ENCODE measurements at regions not wholly inside any gene's neighbourhood (a gene's known extent, or its start where the extent isn't known, plus 50 kb on each side); places are given as distances from the start of the nearest gene placed in this dataset.

DNA sequence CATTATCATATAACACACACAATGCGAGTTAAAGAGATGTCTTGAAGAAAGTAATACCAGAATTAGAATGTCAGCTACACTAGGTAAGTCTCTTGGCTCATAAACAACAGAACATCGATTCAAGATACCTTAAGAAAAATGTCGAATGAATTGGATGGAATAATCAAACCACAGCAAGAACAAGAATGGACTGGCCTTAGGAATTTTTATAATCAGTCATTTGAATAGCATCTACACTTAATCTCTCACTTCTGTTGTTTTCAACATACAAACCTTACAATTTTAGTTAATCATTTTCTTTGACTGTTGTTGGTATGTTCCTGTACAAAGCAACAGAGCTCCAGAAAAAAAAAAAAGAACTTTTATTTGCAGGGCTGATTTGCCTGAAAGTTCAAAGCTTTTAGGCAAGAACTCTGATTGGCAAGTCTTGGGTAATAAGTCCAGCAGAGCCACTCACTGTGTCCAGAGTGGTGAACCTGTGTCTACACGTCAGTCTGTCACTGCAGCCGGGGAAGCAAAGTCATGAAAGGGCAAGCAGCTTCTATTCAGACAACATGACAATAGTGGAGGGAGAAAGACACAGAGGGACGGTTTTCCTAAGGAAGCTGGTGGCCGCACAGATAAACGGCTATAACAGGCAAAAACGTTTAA is 1026.1 kb upstream of the MIR17HG start:
- Histone ChIP-seq H3F3A (ENCODE audit: insufficient read depth) (no peaks in the 10 kb centered on the region), H3K9me3 (ENCODE audit: insufficient read depth, low read length) (no peaks in the 10 kb centered on the region), H3K4me3 (ENCODE audit: insufficient read depth, low read length, poor library complexity, severe bottlenecking) (no peak overlapping the region), H3K9me2 (replicated peaks; ENCODE audit: insufficient read depth, low read length) (no peaks in the 10 kb centered on the region), H2AFZ (ENCODE audit: low read depth, low read length, severe bottlenecking) (no peak overlapping the region), H3K79me2 (ENCODE audit: insufficient read depth, low read length) (no peaks in the 10 kb centered on the region), H3K27me3 (ENCODE audit: low read length) (no peaks in the 10 kb centered on the region), H3K36me3 (ENCODE audit: low read length) (no peaks in the 10 kb centered on the region), H3K27ac (ENCODE audit: low read depth, low read length) (no peak overlapping the region), H3K4me2 (ENCODE audit: low read depth, low read length, poor library complexity, severe bottlenecking) (no peak overlapping the region), H4K20me1 (ENCODE audit: low read depth, low read length) (no peaks in the 10 kb centered on the region), H3K9ac (ENCODE audit: low read length) (no peak overlapping the region)
- TF ChIP-seq EZH2phosphoT487 (conservative IDR thresholded peaks at IDR 0.05; ENCODE audit: low read length): no peak
- TF ChIP-seq, protein P1, sequence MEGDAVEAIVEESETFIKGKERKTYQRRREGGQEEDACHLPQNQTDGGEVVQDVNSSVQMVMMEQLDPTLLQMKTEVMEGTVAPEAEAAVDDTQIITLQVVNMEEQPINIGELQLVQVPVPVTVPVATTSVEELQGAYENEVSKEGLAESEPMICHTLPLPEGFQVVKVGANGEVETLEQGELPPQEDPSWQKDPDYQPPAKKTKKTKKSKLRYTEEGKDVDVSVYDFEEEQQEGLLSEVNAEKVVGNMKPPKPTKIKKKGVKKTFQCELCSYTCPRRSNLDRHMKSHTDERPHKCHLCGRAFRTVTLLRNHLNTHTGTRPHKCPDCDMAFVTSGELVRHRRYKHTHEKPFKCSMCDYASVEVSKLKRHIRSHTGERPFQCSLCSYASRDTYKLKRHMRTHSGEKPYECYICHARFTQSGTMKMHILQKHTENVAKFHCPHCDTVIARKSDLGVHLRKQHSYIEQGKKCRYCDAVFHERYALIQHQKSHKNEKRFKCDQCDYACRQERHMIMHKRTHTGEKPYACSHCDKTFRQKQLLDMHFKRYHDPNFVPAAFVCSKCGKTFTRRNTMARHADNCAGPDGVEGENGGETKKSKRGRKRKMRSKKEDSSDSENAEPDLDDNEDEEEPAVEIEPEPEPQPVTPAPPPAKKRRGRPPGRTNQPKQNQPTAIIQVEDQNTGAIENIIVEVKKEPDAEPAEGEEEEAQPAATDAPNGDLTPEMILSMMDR (IDR thresholded peaks at IDR 0.05; ENCODE audit: insufficient read depth, low read length, poor library complexity, severe bottlenecking): no peak

DNA sequence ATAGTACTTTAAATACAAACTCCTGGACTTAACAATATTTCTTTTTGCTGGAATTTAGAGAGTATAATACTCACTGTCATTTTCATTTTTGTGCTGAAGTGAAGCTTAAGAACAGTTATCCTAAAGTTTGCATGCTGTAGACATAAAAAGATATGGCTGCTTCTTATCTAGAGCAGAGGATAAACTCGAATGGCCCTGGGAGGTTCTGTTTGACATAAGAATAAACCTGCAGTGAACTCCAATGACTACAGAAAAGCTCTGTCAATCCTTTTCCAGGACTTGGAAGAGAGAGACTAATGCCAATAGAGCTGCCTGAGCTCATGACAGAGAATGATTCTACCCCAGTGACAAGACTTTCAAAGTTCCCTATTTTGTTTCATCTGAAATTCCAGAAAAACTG is 1017.8 kb upstream of the MIR17HG start:
- no peaks in the 10 kb centered on the region for H3F3A ChIP-seq (ENCODE audit: insufficient read depth)
- TF ChIP-seq EZH2phosphoT487 (conservative IDR thresholded peaks at IDR 0.05; ENCODE audit: low read length): no peak
- TF ChIP-seq, protein P1 (IDR thresholded peaks at IDR 0.05; ENCODE audit: insufficient read depth, low read length, poor library complexity, severe bottlenecking): no peak
- no peak overlapping the region for H3K27ac ChIP-seq (ENCODE audit: low read depth, low read length)
- no peak overlapping the region for H3K4me2 ChIP-seq (ENCODE audit: low read depth, low read length, poor library complexity, severe bottlenecking)
- no peaks in the 10 kb centered on the region for H3K9me2 ChIP-seq (replicated peaks; ENCODE audit: insufficient read depth, low read length)
- H3K9me3 ChIP-seq (ENCODE audit: insufficient read depth, low read length): no peaks in the 10 kb centered on the region
- no peak overlapping the region for H3K9ac ChIP-seq (ENCODE audit: low read length)
- no peaks in the 10 kb centered on the region for H3K79me2 ChIP-seq (ENCODE audit: insufficient read depth, low read length)
- no peak overlapping the region for H2AFZ ChIP-seq (ENCODE audit: low read depth, low read length, severe bottlenecking)
- no peaks in the 10 kb centered on the region for H3K27me3 ChIP-seq (ENCODE audit: low read length)
- no peaks in the 10 kb centered on the region for H4K20me1 ChIP-seq (ENCODE audit: low read depth, low read length)
- H3K36me3 ChIP-seq (ENCODE audit: low read length): no peaks in the 10 kb centered on the region
- no peak overlapping the region for H3K4me3 ChIP-seq (ENCODE audit: insufficient read depth, low read length, poor library complexity, severe bottlenecking)

DNA sequence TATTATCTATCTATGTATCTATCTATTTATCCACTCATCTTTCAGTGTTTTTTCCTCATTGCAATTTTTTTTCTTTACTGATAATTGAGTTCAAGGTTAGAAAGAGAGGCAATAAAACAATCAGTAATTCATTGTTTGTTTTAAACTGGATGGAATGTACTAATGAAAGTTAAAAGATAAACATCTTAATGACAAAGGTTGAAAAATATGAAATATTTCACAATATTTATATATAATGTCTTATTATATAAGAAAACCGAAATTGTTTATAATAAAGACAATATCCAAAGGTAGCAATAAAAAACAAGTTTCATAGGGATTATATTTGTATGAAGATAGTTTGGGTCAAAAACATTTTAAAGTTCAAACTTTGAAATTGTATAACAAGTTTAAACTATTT is 1015.5 kb upstream of the MIR17HG start:
- H3K27ac ChIP-seq (ENCODE audit: low read depth, low read length): no peak overlapping the region
- no peaks in the 10 kb centered on the region for H3F3A ChIP-seq (ENCODE audit: insufficient read depth)
- no peaks in the 10 kb centered on the region for H3K9me3 ChIP-seq (ENCODE audit: insufficient read depth, low read length)
- no peak overlapping the region for H3K4me2 ChIP-seq (ENCODE audit: low read depth, low read length, poor library complexity, severe bottlenecking)
- no peaks in the 10 kb centered on the region for H3K27me3 ChIP-seq (ENCODE audit: low read length)
- H3K79me2 ChIP-seq (ENCODE audit: insufficient read depth, low read length): no peaks in the 10 kb centered on the region
- no peak overlapping the region for H2AFZ ChIP-seq (ENCODE audit: low read depth, low read length, severe bottlenecking)
- 0 out of 2 replicates have a peak, but pooled peaks cover 3% of the 10 kb centered on the region for H3K9me2 ChIP-seq (replicated peaks; ENCODE audit: insufficient read depth, low read length)
- H3K9ac ChIP-seq (ENCODE audit: low read length): no peak overlapping the region
- H3K4me3 ChIP-seq (ENCODE audit: insufficient read depth, low read length, poor library complexity, severe bottlenecking): no peak overlapping the region
- H4K20me1 ChIP-seq (ENCODE audit: low read depth, low read length): no peaks in the 10 kb centered on the region
- TF ChIP-seq EZH2phosphoT487 (conservative IDR thresholded peaks at IDR 0.05; ENCODE audit: low read length): no peak
- TF ChIP-seq, protein P1 (IDR thresholded peaks at IDR 0.05; ENCODE audit: insufficient read depth, low read length, poor library complexity, severe bottlenecking): no peak
- no peaks in the 10 kb centered on the region for H3K36me3 ChIP-seq (ENCODE audit: low read length)
